HEK293T (cell line): ENCODE measurements at regions not wholly inside any gene's neighbourhood (a gene's known extent, or its start where the extent isn't known, plus 50 kb on each side); places are given as distances from the start of the nearest gene placed in this dataset.
"Not testable (repeated sequence)": the region's sequence is repeated elsewhere in the genome, so short reads cannot be mapped to it uniquely, and the experiment has no call there.

Experiments
- ARNT ChIP-seq: fragments of 450-650 bp; IDR thresholded peaks from 2 replicates; pipeline ENCODE4 v1.6.1; 2017; ENCODE audit warnings: mild to moderate bottlenecking
- FOXK2 ChIP-seq: fragments of 450-650 bp; IDR thresholded peaks from 2 replicates; pipeline ENCODE4 v1.6.1; 2016; ENCODE audit warnings: mild to moderate bottlenecking
- FOXM1 ChIP-seq: fragments of 450-650 bp; IDR thresholded peaks from 2 replicates; pipeline ENCODE4 v1.6.1; 2017; ENCODE audit warnings: mild to moderate bottlenecking, borderline replicate concordance
- HDGF ChIP-seq: fragments of 450-650 bp; IDR thresholded peaks from 2 replicates; pipeline ENCODE4 v1.6.1; 2017; ENCODE audit warnings: antibody characterized with exemption, borderline replicate concordance
- LEF1 ChIP-seq: fragments of 450-650 bp; IDR thresholded peaks from 2 replicates; pipeline ENCODE4 v1.6.1; 2017; ENCODE audit warnings: mild to moderate bottlenecking, borderline replicate concordance
- SP1 ChIP-seq: fragments of 450-650 bp; IDR thresholded peaks from 2 replicates; pipeline ENCODE4 v1.6.1; 2017
- SUZ12 ChIP-seq: fragments of 450-650 bp; IDR thresholded peaks from 2 replicates; pipeline ENCODE4 v1.6.1; 2016; ENCODE audit warnings: mild to moderate bottlenecking
- TARDBP ChIP-seq: fragments of 450-650 bp; IDR thresholded peaks from 2 replicates; pipeline ENCODE4 v1.6.1; 2016

DNA sequence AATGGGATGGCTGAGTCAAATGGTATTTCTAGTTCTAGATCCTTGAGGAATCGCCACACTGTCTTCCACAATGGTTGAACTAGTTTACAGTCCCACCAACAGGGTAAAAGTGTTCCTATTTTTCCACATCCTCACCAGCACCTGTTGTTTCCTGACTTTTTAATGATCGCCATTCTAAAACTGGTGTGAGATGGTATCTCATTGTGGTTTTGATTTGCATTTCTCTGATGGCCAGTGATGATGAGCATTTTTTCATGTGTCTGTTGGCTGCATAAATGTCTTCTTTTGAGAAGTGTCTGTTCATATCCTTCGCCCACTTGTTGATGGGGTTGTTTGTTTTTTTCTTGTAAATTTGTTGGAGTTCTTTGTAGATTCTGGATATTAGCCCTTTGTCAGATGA is 152.6 kb downstream of the BEND2 start:
- not testable (repeated sequence) for TF ChIP-seq SP1, TARDBP, FOXM1, FOXK2, LEF1, ARNT, HDGF, SUZ12
